WTC11 (cell line): ENCODE measurements at regions not wholly inside any gene's neighbourhood (a gene's known extent, or its start where the extent isn't known, plus 50 kb on each side); places are given as distances from the start of the nearest gene placed in this dataset.
"Not testable (repeated sequence)": the region's sequence is repeated elsewhere in the genome, so short reads cannot be mapped to it uniquely, and the experiment has no call there.

ENCODE experiments used
- CTCF ChIP-seq: fragments of 200-600 bp; IDR thresholded peaks from 2 replicates; pipeline ENCODE4 v1.8.0; 2022; ENCODE audit warnings: antibody characterized with exemption
- ESRRA ChIP-seq: sonication (generic); formaldehyde crosslinking; IDR thresholded peaks from 2 replicates; pipeline ENCODE4 v1.8.1; 2022; ENCODE audit warnings: mild to moderate bottlenecking, missing genetic modification reagents, borderline replicate concordance
- TF ChIP-seq, protein P1 (sequence below): sonication (generic); formaldehyde crosslinking; conservative IDR thresholded peaks from 2 replicates; pipeline ENCODE4 v1.8.1; 2022; ENCODE audit warnings: mild to moderate bottlenecking, missing genetic modification reagents

- TF ChIP-seq, protein P1, sequence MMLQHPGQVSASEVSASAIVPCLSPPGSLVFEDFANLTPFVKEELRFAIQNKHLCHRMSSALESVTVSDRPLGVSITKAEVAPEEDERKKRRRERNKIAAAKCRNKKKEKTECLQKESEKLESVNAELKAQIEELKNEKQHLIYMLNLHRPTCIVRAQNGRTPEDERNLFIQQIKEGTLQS (CRISPR knock-in tag) = not testable (repeated sequence)
- TF ChIP-seq ESRRA (CRISPR knock-in tag); CTCF: not testable (repeated sequence)
Measured at GRCh38 chr2:87611956-87612355, 135.9 kb upstream of the PLGLB2 start.
